ENCODE measurements at regions not wholly inside any gene's neighbourhood (a gene's known extent, or its start where the extent isn't known, plus 50 kb on each side); places are given as distances from the start of the nearest gene placed in this dataset. TPM values are rescaled to one million over a fixed set of nuclear protein-coding genes. Genes with fewer than 3 reads are reported as not detected.
"Not testable (repeated sequence)": the region's sequence is repeated elsewhere in the genome, so short reads cannot be mapped to it uniquely, and the experiment has no call there.

GRCh38 chr6:119407156-119407555 lies 57.6 kb upstream of the MAN1A1 start:
- DNase-seq (ENCODE audit: low read depth), result no peak
- H3K4me3 ChIP-seq (ENCODE audit: low read depth, low read length), result no peak overlapping the region
- TF ChIP-seq CTCF (IDR thresholded peaks at IDR 0.05; ENCODE audit: insufficient read depth, low read length), result no peak

GRCh38 chr6:119405114-119405513 lies 55.6 kb upstream of the MAN1A1 start:
- H3K4me3 ChIP-seq (ENCODE audit: low read depth, low read length); DNase-seq (ENCODE audit: low read depth): not testable (repeated sequence)

Small RNAs in the stretch of these regions (small RNA-seq; reads per million reads assigned to genes)
- not detected for gene COX6A1P3
- not detected for gene MIR3144
- 2.0 reads per million, percentile 67 among the genes with 10 or more reads in this experiment for gene RNA5SP215
- not detected for gene RNU6-214P

Measured in fibroblast of the aortic adventitia (primary cell).